ENCODE measurements at regions not wholly inside any gene's neighbourhood (a gene's known extent, or its start where the extent isn't known, plus 50 kb on each side); places are given as distances from the start of the nearest gene placed in this dataset.

GRCh38 chr2:163541943-163542342, 193.9 kb downstream of the FIGN start:
- Mint-ChIP-seq H3K9me3 (peaks cover 6% of the 10 kb centered on the region), H3K4me3 (no peak overlapping the region), H3K27ac (no peak overlapping the region), H3K4me1 (ENCODE audit: low read depth) (no peaks in the 10 kb centered on the region), H3K36me3 (ENCODE audit: low read depth) (no peaks in the 10 kb centered on the region), H3K27me3 (ENCODE audit: insufficient read depth) (no peaks in the 10 kb centered on the region; the same call in 1 of the 2 replicates)
- TF ChIP-seq CTCF (IDR thresholded peaks at IDR 0.05) = no peak
- no peak for DNase-seq

- no peak for TF ChIP-seq CTCF (IDR thresholded peaks at IDR 0.05)
- Mint-ChIP-seq H3K27ac (no peak overlapping the region), H3K9me3 (peaks cover 6% of the 10 kb centered on the region), H3K4me3 (no peak overlapping the region), H3K36me3 (ENCODE audit: low read depth) (no peaks in the 10 kb centered on the region), H3K4me1 (ENCODE audit: low read depth) (no peaks in the 10 kb centered on the region), H3K27me3 (ENCODE audit: insufficient read depth) (no peaks in the 10 kb centered on the region)
- DNase-seq = no peak
These were observed 194.3 kb downstream of the FIGN start for GRCh38 chr2:163541495-163541894.

- DNase-seq = no peak
- no peak for TF ChIP-seq CTCF (IDR thresholded peaks at IDR 0.05)
- 0 out of 2 replicates have a peak, but pooled peaks cover 3% of the 10 kb centered on the region for H3K36me3 Mint-ChIP-seq (ENCODE audit: low read depth)
These were observed 207.1 kb downstream of the FIGN start for GRCh38 chr2:163528640-163529217.

GRCh38 chr2:163527381-163527780, 208.4 kb downstream of the FIGN start:
- Mint-ChIP-seq H3K27me3 (ENCODE audit: insufficient read depth) (no peaks in the 10 kb centered on the region; the same call in 1 of the 2 replicates), H3K4me3 (no peak overlapping the region), H3K9me3 (peaks cover 35% of the 10 kb centered on the region), H3K4me1 (ENCODE audit: low read depth) (no peaks in the 10 kb centered on the region), H3K36me3 (ENCODE audit: low read depth) (0 out of 2 replicates have a peak, but pooled peaks cover 3% of the 10 kb centered on the region), H3K27ac (no peak overlapping the region)
- DNase-seq = no peak
- no peak for TF ChIP-seq CTCF (IDR thresholded peaks at IDR 0.05)

More at GRCh38 chr2:163528640-163529217, 207.1 kb downstream of the FIGN start:
- H3K4me3 Mint-ChIP-seq = no peak overlapping the region
- H3K27me3 Mint-ChIP-seq (ENCODE audit: insufficient read depth) = no peaks in the 10 kb centered on the region; the same call in 1 of the 2 replicates
- H3K27ac Mint-ChIP-seq = no peak overlapping the region
- H3K9me3 Mint-ChIP-seq = peaks cover 22% of the 10 kb centered on the region
- H3K4me1 Mint-ChIP-seq (ENCODE audit: low read depth) = no peaks in the 10 kb centered on the region

GRCh38 chr2:163518762-163519161, 217.0 kb downstream of the FIGN start:
- Mint-ChIP-seq H3K9me3 (peaks cover 14% of the 10 kb centered on the region), H3K36me3 (ENCODE audit: low read depth) (no peaks in the 10 kb centered on the region), H3K4me3 (no peak overlapping the region), H3K27me3 (ENCODE audit: insufficient read depth) (no peaks in the 10 kb centered on the region; the same call in none of the 2 replicates), H3K27ac (no peak overlapping the region), H3K4me1 (ENCODE audit: low read depth) (no peaks in the 10 kb centered on the region)
- TF ChIP-seq CTCF (IDR thresholded peaks at IDR 0.05) = no peak
- DNase-seq = no peak

Data from HFFc6 (cell line).